A673 (cell line): ENCODE measurements at regions not wholly inside any gene's neighbourhood (a gene's known extent, or its start where the extent isn't known, plus 50 kb on each side); places are given as distances from the start of the nearest gene placed in this dataset.

ENCODE experiments used
- CTCF ChIP-seq: fragments of 300-800, 200-600 bp; sonication (generic); conservative IDR thresholded peaks from 2 replicates; pipeline ENCODE4 v1.5.1; 2017; ENCODE audit warnings: low read depth, mild to moderate bottlenecking, antibody characterized with exemption, low read length, moderate library complexity, mixed read lengths
- EZH2 ChIP-seq: fragments of 200-600 bp; sonication (generic); IDR thresholded peaks from 2 replicates; pipeline ENCODE4 v1.6.1; 2017; ENCODE audit warnings: borderline replicate concordance, low read depth, mild to moderate bottlenecking, mixed read lengths, antibody characterized with exemption, low read length; ENCODE audit not compliant: poor library complexity, severe bottlenecking

- TF ChIP-seq CTCF: no peak
- TF ChIP-seq EZH2: no peak
Observed at GRCh38 chr1:22371408-22371807, 80.2 kb upstream of the ZBTB40 start.
